Natural killer cell (primary cell): ENCODE measurements at regions not wholly inside any gene's neighbourhood (a gene's known extent, or its start where the extent isn't known, plus 50 kb on each side); places are given as distances from the start of the nearest gene placed in this dataset.

Experiments used
- ATAC-seq, 3 donors: fragments of 150-1000 bp in 2 of 3; fragments of 200-7000 bp in 1 of 3; cut with Tn5 transposase; 1 replicate in 1 of 3; 2 replicates in 2 of 3; pipeline ENCODE4 v1.10.0; 2021; ENCODE audit warnings: mild to moderate bottlenecking in 2 of 3, moderate library complexity in 2 of 3
- DNase-seq, 2 donors: peaks; one replicate each; pipeline versions ENCODE4 v3.0.0 to v3.0.0-alpha.2; 2013 to 2021; ENCODE audit warnings: mixed read lengths in 1 of 2
- H3K27ac ChIP-seq: one replicate; pipeline ENCODE4 v1.5.1; 2013; ENCODE audit warnings: mild to moderate bottlenecking, low read length
- H3K27me3 ChIP-seq: one replicate; pipeline ENCODE4 v1.6.1; 2013; ENCODE audit warnings: low read length; ENCODE audit not compliant: control insufficient read depth, insufficient read depth
- H3K36me3 ChIP-seq: one replicate; pipeline ENCODE4 v1.6.1; 2013; ENCODE audit warnings: low read length; ENCODE audit not compliant: control insufficient read depth, insufficient read depth
- H3K4me1 ChIP-seq: one replicate; pipeline ENCODE4 v1.6.1; 2013; ENCODE audit warnings: low read length; ENCODE audit not compliant: control insufficient read depth, insufficient read depth
- H3K4me3 ChIP-seq: one replicate; pipeline ENCODE4 v1.5.1; 2013; ENCODE audit warnings: low read length
- H3K9me3 ChIP-seq: one replicate; pipeline ENCODE4 v1.6.1; 2013; ENCODE audit warnings: low read length; ENCODE audit not compliant: control insufficient read depth, insufficient read depth
- H3K27ac Mint-ChIP-seq, 2 donors: one replicate each; pipeline ENCODE4 v1.8.0; 2022; ENCODE audit warnings: mild to moderate bottlenecking in 2 of 2, mixed read lengths in 2 of 2, moderate library complexity in 1 of 2
- H3K27me3 Mint-ChIP-seq, 2 donors: one replicate each; pipeline ENCODE4 v1.8.0; 2022; ENCODE audit warnings: low read depth in 2 of 2, mixed read lengths in 2 of 2
- H3K36me3 Mint-ChIP-seq: one replicate; pipeline ENCODE4 v1.8.0; 2022; ENCODE audit warnings: mixed read lengths
- H3K4me1 Mint-ChIP-seq, 2 donors: one replicate each; pipeline ENCODE4 v1.8.0; 2022; ENCODE audit warnings: mixed read lengths in 2 of 2
- H3K4me3 Mint-ChIP-seq: one replicate; pipeline ENCODE4 v1.8.0; 2022; ENCODE audit warnings: mild to moderate bottlenecking, moderate library complexity, mixed read lengths
- H3K9me3 Mint-ChIP-seq, 2 donors: one replicate each; pipeline ENCODE4 v1.8.0; 2022; ENCODE audit warnings: mixed read lengths in 2 of 2
- CTCF ChIP-seq: fragments of 200-600 bp; IDR thresholded peaks from one replicate; pipeline ENCODE4 v1.8.0; 2022; ENCODE audit warnings: antibody characterized with exemption
- WGBS: methylation state at CpG from one replicate; pipeline ENCODE4 v1.1.7; 2013; ENCODE audit warnings: missing lambda C conversion rate; ENCODE audit not compliant: insufficient coverage; 5-methylcytosine and 5-hydroxymethylcytosine counted together
- intact Hi-C: fragments of 100-400 bp; cut with micrococcal nuclease; formaldehyde crosslinking; loops from one replicate; pipeline ENCODE4 v1.14.2; 2022

GRCh38 chr12:89235189-89235993 lies 116.9 kb downstream of the DUSP6 start:
- no peaks in the 10 kb centered on the region for H3K27me3 Mint-ChIP-seq
- no peak overlapping the region for H3K27ac ChIP-seq
- H3K27ac Mint-ChIP-seq: peak overlapping the region; percentile 41 to 65
- peak in 1 of 2 donors; percentile 29 for DNase-seq
- H3K9me3 Mint-ChIP-seq: peaks cover 0 to 9% of the 10 kb centered on the region in 2 donors
- H3K9me3 ChIP-seq: no peaks in the 10 kb centered on the region
- peaks cover 58 to 64% of the 10 kb centered on the region in 2 donors for H3K4me1 Mint-ChIP-seq
- H3K36me3 ChIP-seq: no peaks in the 10 kb centered on the region
- no peak overlapping the region for H3K4me3 ChIP-seq
- no peaks in the 10 kb centered on the region for H3K27me3 ChIP-seq
- 35% methylated on average over 3 of the region's 5 CpGs for WGBS
- TF ChIP-seq CTCF: no peak
- no peaks in the 10 kb centered on the region for H3K36me3 Mint-ChIP-seq
- H3K4me3 Mint-ChIP-seq: peak overlapping the region; percentile 76
- intact Hi-C loops: no loop called here
- peaks cover 7% of the 10 kb centered on the region for H3K4me1 ChIP-seq
- ATAC-seq: peak; percentile 52 to 71 (median 53)

GRCh38 chr12:89234324-89235114 lies 117.8 kb downstream of the DUSP6 start:
- H3K27ac Mint-ChIP-seq: peak overlapping the region; percentile 41 to 65
- WGBS: 92% methylated on average over 4 of the region's 4 CpGs
- H3K4me3 ChIP-seq: no peak overlapping the region
- H3K9me3 Mint-ChIP-seq: peaks cover 0 to 9% of the 10 kb centered on the region in 2 donors
- H3K27me3 ChIP-seq: no peaks in the 10 kb centered on the region
- H3K4me3 Mint-ChIP-seq: peak overlapping the region; percentile 76
- ATAC-seq (no peak), DNase-seq (no peak)
- H3K4me1 ChIP-seq: peaks cover 7% of the 10 kb centered on the region
- no peaks in the 10 kb centered on the region for H3K36me3 Mint-ChIP-seq
- no peak for TF ChIP-seq CTCF
- intact Hi-C loops: no loop called here
- no peaks in the 10 kb centered on the region for H3K36me3 ChIP-seq
- H3K9me3 ChIP-seq: no peaks in the 10 kb centered on the region
- no peak overlapping the region for H3K27ac ChIP-seq
- no peaks in the 10 kb centered on the region for H3K27me3 Mint-ChIP-seq
- H3K4me1 Mint-ChIP-seq: peaks cover 58 to 64% of the 10 kb centered on the region in 2 donors

- intact Hi-C loops: no loop called here
- H3K4me3 ChIP-seq: no peak overlapping the region
- no peaks in the 10 kb centered on the region for H3K36me3 Mint-ChIP-seq
- peak overlapping the region; percentile 1 for H3K4me3 Mint-ChIP-seq
- H3K9me3 Mint-ChIP-seq: peaks cover 0 to 3% of the 10 kb centered on the region in 2 donors
- H3K27me3 ChIP-seq: no peaks in the 10 kb centered on the region
- H3K36me3 ChIP-seq: no peaks in the 10 kb centered on the region
- no peak for TF ChIP-seq CTCF
- no peak overlapping the region for H3K27ac ChIP-seq
- peaks cover 12% of the 10 kb centered on the region for H3K4me1 ChIP-seq
- no peaks in the 10 kb centered on the region for H3K9me3 ChIP-seq
- WGBS: 36% methylated on average over 1 of the region's 1 CpG
- DNase-seq (no peak), ATAC-seq (no peak)
- H3K4me1 Mint-ChIP-seq: peaks cover 61 to 73% of the 10 kb centered on the region in 2 donors
- H3K27ac Mint-ChIP-seq: peak overlapping the region; percentile 75 to 79
- no peaks in the 10 kb centered on the region for H3K27me3 Mint-ChIP-seq
These were observed 120.6 kb downstream of the DUSP6 start for GRCh38 chr12:89231686-89232085.
